ENCODE measurements at regions not wholly inside any gene's neighbourhood (a gene's known extent, or its start where the extent isn't known, plus 50 kb on each side); places are given as distances from the start of the nearest gene placed in this dataset.

DNA sequence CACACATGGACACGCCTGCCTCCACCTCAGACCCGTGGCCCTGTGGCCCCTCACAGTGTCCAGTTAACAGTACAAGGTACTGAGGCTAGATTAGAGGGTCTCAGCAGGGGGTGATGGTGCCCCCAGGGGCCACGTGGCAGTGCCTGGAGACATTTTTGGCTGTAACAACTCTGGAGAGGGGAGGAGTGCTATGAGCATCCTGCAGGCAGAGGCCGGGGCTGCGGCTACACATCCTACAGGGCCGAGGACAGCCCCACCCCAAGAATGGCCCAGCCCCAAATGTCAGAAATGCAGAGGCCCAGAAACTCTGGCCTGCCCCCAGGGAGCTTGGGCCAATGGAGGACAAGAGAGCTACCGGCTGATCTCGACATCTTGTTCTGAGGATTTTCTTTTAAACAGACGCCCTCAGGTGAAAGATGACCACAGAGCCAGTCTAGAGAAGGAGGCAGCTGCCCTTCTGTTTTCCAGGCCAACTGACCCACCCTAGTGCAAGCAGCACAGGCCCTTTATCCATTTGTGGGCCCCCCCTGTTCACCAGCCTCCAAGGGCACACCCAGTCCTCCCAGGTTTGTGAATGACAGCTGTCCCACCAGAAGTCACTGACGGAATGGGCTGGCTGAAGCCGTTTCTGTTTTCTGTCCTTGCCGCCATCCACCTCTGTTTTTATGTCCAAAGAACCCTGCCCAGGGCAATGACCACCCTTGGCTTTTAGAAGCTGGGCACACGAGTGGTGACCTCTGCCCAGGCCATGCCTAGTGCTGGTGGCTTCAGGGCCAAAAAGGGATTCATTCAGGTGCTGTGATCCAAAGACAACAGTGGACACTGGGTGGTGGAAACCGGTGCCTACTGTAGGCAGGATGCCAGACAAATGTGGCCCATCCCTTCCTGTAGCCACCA lies 85.2 kb upstream of the LINC01488 start (continued):
- TF ChIP-seq RAD21 (IDR thresholded peaks at IDR 0.05 in 1 of 2, conservative IDR thresholded peaks at IDR 0.05 in 1 of 2; ENCODE audit: low read depth in 2 of 2, low read length in 2 of 2) (no peak), CREB1 (IDR thresholded peaks at IDR 0.05) (no peak), SP4 (IDR thresholded peaks at IDR 0.05; ENCODE audit: low read length) (no peak), TCF12 (IDR thresholded peaks at IDR 0.05; ENCODE audit: low read depth, low read length) (no peak), EGR1 (IDR thresholded peaks at IDR 0.05; ENCODE audit: borderline replicate concordance, low read depth, low read length) (no peak), BACH1 (IDR thresholded peaks at IDR 0.05; ENCODE audit: low read length) (no peak), CBX8 (IDR thresholded peaks at IDR 0.05; ENCODE audit: borderline replicate concordance, low read depth, low read length) (no peak)
- TF ChIP-seq, protein P1, sequence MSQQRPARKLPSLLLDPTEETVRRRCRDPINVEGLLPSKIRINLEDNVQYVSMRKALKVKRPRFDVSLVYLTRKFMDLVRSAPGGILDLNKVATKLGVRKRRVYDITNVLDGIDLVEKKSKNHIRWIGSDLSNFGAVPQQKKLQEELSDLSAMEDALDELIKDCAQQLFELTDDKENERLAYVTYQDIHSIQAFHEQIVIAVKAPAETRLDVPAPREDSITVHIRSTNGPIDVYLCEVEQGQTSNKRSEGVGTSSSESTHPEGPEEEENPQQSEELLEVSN (IDR thresholded peaks at IDR 0.05), result no peak
- TF ChIP-seq, protein P2, sequence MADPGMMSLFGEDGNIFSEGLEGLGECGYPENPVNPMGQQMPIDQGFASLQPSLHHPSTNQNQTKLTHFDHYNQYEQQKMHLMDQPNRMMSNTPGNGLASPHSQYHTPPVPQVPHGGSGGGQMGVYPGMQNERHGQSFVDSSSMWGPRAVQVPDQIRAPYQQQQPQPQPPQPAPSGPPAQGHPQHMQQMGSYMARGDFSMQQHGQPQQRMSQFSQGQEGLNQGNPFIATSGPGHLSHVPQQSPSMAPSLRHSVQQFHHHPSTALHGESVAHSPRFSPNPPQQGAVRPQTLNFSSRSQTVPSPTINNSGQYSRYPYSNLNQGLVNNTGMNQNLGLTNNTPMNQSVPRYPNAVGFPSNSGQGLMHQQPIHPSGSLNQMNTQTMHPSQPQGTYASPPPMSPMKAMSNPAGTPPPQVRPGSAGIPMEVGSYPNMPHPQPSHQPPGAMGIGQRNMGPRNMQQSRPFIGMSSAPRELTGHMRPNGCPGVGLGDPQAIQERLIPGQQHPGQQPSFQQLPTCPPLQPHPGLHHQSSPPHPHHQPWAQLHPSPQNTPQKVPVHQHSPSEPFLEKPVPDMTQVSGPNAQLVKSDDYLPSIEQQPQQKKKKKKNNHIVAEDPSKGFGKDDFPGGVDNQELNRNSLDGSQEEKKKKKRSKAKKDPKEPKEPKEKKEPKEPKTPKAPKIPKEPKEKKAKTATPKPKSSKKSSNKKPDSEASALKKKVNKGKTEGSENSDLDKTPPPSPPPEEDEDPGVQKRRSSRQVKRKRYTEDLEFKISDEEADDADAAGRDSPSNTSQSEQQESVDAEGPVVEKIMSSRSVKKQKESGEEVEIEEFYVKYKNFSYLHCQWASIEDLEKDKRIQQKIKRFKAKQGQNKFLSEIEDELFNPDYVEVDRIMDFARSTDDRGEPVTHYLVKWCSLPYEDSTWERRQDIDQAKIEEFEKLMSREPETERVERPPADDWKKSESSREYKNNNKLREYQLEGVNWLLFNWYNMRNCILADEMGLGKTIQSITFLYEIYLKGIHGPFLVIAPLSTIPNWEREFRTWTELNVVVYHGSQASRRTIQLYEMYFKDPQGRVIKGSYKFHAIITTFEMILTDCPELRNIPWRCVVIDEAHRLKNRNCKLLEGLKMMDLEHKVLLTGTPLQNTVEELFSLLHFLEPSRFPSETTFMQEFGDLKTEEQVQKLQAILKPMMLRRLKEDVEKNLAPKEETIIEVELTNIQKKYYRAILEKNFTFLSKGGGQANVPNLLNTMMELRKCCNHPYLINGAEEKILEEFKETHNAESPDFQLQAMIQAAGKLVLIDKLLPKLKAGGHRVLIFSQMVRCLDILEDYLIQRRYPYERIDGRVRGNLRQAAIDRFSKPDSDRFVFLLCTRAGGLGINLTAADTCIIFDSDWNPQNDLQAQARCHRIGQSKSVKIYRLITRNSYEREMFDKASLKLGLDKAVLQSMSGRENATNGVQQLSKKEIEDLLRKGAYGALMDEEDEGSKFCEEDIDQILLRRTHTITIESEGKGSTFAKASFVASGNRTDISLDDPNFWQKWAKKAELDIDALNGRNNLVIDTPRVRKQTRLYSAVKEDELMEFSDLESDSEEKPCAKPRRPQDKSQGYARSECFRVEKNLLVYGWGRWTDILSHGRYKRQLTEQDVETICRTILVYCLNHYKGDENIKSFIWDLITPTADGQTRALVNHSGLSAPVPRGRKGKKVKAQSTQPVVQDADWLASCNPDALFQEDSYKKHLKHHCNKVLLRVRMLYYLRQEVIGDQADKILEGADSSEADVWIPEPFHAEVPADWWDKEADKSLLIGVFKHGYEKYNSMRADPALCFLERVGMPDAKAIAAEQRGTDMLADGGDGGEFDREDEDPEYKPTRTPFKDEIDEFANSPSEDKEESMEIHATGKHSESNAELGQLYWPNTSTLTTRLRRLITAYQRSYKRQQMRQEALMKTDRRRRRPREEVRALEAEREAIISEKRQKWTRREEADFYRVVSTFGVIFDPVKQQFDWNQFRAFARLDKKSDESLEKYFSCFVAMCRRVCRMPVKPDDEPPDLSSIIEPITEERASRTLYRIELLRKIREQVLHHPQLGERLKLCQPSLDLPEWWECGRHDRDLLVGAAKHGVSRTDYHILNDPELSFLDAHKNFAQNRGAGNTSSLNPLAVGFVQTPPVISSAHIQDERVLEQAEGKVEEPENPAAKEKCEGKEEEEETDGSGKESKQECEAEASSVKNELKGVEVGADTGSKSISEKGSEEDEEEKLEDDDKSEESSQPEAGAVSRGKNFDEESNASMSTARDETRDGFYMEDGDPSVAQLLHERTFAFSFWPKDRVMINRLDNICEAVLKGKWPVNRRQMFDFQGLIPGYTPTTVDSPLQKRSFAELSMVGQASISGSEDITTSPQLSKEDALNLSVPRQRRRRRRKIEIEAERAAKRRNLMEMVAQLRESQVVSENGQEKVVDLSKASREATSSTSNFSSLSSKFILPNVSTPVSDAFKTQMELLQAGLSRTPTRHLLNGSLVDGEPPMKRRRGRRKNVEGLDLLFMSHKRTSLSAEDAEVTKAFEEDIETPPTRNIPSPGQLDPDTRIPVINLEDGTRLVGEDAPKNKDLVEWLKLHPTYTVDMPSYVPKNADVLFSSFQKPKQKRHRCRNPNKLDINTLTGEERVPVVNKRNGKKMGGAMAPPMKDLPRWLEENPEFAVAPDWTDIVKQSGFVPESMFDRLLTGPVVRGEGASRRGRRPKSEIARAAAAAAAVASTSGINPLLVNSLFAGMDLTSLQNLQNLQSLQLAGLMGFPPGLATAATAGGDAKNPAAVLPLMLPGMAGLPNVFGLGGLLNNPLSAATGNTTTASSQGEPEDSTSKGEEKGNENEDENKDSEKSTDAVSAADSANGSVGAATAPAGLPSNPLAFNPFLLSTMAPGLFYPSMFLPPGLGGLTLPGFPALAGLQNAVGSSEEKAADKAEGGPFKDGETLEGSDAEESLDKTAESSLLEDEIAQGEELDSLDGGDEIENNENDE (IDR thresholded peaks at IDR 0.05; ENCODE audit: insufficient replicate concordance, low read length), result no peak

All from H1 (cell line).